EH (cell line): ENCODE measurements at regions not wholly inside any gene's neighbourhood (a gene's known extent, or its start where the extent isn't known, plus 50 kb on each side); places are given as distances from the start of the nearest gene placed in this dataset.

Experiments
- DNase-seq: peaks from one replicate; pipeline ENCODE4 v3.0.0-alpha.2; 2015; ENCODE audit warnings: low read depth

DNA sequence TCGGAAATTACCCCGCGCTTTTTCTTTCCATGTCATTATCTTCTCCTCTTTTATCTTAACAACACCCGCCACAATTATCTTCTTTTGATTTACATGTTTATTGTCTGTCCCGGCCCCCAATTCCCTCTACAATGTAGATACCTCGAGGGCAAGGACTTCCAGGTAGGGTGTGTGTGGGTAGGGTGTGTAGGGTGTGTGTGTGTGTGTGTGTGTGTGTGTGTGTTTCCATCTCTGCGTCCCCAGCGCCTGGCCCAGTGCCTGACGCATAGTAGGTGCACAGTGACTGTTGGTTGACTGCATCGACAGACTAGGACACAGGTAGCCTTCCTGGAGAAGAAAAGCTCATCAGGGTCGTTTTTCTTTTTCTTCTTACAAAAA is 103.1 kb downstream of the UCHL1 start:
- no peak for DNase-seq

DNA sequence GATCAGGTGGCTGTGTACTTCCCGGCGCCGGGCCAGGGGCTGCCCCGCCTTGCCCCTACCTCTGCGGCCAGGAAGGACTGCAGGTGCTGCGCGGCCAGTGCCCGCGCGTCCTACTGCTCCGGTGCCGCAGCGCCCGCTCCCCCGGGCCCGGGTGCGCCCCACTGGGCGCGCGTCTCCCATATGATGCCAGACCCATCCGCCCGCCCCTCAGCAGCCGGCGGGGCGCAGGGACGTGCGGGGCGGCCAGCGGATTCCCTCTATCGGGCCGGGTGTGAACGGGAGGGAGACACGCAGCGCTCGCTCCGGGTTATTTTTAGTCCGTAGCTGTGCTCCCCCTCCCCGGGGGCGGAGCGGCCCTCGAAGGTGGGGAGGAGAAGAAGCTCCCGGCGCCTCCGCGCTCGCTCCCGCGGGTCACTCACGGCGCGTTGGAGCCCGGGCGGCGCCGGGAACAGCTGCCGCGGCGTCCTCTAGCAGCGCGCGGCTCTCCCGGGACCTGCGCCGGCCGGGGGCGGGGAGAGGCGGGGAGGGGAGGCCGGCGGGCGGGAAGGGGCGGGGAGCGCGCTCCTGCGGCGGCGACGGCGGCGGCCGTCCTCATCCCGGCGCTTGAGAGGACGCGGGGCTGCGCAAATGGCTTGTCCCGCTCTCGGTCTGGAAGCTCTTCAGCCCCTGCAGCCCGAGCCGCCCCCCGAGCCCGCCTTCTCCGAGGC is 103.6 kb downstream of the UCHL1 start:
- DNase-seq: peak; percentile 85

DNA sequence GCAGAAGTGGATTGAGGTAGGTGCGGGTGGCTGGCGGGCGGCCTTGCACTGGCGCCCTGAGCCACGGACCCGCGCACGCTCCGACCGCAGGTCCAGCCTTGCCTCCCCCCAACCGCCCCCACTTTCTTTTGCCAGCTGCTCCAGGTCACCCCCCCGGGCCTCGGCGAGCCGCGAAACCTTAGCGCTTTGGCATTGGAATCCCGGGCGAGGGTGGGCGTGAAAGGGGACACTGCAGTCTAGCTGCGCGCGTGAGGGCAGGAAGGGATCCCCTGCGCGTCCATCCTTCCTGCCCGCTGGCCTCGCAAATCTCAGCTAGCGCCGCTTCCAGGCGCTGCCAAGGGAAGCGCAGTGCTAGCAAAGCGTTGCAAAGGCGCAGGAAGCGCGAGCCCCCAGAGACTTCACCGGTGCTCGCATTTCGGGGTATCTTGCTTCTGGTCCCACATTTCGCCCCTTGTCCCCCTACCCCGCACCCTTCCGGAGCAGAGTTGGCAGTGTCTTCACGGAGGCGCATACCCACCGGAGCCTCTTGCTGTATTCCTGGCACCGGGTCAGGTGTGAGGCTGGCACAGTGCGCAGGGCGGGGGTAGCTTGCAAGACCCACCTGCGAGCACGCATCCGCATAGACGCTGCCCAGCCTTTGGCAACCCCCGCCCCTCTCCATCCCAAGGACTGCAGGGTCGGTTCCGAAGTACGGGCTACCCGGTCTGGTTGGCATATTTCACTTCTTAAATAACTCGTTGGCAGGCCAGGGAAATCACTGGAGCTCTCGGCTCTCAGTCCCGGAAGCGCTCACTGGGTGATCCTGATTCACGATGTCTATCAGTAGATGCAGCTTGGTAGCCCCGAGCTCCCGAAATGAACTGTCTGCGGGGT is 104.4 kb downstream of the UCHL1 start:
- DNase-seq: peak; percentile 64

DNA sequence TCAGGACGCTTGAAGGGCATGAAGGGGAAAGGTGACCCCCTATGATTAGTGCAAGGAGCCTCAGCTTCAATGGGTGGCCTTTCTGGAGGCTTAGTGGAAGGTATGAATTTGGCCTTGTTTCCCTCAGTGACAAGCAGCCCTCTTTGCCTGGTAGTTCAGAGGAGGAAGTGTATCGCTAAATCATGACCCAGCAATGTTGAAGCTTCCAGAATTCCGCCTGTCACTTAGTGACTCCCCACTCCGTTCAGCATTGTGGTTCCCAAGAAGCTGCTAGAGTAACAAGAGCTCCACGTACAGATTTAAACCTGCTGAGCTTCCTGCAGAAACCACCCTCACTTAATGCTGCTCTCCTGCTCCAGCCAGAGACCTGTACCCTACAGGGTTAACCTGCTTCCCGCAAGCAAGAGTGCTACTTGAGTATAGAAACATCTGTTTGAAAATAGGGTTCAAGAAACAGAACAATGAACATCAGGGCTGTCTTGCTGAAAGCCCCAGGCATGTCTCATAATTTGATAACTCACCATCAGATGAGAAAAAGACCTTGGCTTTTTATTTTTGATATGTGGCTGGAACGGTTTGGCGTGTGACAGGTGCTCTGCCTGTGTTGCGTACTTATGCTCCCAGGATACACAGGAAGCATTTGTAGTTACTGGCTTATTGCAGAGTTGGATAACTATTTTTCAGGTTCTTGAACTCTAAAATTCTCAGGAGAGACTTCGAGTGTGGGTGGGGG is 105.2 kb downstream of the UCHL1 start:
- DNase-seq: peak; percentile 63

DNA sequence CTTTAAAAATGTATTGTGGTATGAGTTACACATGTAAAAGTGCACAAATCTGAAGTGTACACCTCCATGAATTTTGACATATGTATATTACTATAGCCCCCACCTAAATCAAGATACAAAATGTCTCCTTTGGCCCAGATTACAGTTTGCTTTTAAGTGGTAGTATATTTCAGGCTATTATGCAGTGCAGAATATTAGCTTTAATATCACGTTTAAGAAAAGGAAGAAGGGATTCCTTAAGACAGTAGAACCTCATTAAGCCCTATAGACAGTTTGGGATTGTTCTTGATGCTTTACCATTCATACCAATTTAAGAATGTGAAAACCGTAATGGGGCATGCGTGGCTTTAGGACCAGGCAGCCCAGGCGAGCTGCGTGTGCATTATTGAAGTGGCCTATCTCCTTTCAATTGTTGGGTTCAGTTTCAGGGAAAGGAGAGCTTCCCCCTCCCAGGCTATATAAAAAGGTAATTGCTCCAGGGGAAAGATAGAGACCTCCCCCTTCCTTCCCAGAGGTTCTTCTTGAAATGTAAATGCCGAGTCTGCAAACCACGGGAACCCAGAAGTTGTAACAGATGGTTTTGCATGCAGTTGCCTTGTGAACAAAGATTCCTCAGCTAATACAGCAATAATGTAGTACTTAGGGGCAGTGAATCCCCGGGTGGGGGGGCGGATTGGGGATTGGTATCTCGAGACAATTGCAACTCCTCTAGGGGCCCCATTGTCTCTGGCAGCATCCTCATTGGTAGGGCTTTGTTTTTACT is 106.1 kb downstream of the UCHL1 start:
- DNase-seq: no peak

DNA sequence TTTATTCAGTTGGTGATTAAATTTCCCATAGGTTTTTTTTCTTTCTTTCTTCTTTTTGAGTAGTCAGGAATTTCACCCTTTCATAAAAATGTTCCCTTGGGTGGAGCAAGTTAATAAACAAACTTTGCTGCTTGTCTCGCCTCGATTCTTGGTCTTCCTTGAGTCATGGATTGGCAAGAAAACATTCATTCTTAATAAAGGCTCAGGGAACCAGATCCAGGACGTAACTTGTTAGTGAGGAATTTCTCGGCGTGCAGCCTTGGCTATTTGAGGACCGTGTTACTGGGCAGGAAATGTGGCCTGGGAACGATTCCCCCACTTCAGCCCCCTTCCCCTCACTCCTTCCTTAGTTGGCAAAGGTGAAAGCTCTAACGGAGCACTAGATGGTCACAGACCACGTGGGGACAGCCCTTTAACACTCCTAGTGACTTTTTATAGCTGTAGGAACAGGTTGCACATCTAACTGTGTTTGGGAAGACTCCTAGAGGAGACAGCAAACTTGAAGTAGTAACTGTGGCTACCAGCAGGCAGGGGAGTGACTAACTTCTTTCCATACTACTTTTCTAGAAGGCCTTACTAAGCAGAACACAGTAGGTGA is 106.8 kb downstream of the UCHL1 start:
- DNase-seq: peak; percentile 95

DNA sequence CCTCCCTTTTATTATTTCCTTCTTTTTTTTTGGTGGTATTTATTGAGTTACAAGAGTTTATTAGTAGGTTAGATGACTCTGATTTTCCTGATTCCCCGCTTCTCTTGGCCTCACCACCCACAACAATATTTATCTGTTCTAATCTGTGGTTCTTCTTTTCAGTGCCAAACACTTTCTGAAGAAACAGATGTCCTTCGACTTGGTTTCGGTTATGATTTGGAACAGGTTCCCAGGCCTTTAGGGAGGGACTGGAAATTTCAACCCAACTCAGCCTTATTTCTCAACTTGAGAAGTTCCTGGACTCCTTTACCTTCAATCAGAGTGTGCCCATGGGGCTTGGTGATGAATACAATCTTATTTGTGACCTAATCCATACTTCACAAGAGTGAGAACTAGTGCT is 108.1 kb downstream of the UCHL1 start:
- peak; percentile 20 for DNase-seq

DNA sequence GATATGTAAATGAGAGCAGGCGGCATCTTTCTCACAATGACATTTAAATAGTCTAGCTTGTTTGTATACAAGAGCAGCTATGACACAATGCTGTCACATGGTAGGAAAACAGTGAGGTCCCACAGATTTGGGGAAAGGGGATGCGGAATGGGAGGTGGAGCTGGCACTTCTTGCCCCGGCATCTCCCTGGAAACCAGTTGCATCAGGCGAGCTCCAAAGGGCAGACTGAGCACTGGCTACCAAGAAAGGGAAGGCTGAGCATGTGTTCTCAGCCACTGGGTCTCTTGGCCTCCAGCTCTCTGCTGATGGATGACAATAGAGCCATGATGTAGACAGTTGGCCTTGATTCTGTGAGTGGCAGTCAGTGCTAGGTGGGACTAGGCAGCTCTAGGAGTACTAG is 109.0 kb downstream of the UCHL1 start:
- no peak for DNase-seq

DNA sequence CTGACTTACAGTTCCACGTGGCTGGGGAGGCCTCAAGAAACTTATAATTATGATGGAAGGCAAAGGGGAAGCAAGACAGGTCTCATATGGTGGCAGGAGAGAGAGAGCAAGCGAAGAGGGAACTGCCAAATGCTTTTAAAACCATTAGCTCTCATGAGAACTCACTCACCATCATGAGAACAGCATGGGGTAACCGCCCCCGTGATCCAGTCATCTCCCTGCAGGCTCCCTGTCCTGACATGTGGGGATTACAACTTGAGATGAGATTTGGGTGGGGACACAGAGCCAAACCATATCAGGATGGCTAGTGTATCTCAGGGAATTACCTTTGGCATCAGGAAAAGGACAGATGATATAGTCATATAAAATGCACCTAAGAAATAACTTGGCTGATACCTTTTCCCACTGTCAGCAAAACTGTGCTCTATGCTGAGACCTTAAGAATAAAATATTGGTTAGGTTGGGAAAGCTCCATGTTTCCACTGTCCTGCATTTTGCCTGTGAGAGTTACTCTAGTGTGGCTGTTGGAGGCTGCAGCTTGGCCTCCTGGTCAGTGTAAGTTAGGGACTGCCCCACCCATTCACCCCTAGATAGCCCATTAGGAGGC is 110.3 kb downstream of the UCHL1 start:
- DNase-seq: no peak

DNA sequence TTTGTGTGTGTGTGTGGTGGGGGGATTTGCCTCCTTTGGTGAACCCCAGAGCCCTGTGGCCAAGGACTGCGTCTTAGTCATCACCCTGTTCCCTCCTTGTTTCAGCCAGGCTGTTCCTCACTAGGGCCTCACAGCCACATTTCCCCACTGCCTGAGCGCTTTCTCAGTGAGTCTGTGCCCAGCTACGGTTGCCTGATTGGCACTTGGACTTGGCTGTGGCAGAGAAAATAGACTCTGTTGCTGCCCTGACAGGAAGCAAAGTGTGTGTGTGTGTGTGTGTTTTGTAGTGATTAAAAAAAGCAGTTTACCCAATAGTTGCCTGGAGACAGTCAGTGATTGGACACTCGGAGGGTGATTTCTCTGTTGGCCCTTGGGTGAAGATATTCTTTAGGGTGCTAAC is 113.0 kb downstream of the UCHL1 start:
- no peak for DNase-seq

DNA sequence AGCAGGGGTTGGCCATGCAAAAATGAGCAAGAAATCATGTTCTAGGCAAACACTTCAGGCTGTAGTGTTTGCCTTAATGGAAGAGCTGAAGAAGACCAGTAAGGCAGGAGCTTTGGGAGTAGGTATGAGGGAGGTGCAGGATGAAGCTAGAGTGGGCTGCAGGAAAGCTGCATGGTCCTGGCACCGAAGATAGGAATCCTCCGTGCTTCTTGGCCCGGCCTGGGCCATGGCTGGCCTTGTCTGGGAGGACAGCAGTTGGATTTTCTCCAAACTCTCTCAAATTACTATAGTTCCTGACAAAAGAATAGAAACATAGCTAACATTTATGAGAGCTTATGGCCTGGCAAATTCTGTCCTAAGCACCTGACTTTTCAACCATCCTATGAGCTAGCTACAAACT is 116.5 kb downstream of the UCHL1 start:
- DNase-seq: no peak

DNA sequence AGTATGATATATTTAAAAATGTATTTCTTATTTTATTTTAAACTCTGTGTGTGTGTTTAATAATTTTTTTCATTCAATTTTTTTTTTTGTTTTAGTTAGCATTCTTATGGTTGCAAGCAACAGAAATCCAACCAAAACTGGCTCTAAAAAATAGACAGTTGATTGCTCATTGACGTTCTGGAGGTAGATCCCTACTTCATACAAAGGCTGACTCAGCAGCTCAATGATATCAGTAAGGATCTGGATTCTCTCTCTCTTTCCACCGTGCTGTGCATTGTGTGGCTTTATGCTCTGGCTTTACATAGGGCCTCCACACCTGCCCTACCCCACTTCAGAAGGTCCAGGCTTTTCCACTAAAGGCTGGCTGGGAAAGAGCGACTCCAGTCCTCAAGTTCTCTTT is 117.8 kb downstream of the UCHL1 start:
- DNase-seq: no peak

DNA sequence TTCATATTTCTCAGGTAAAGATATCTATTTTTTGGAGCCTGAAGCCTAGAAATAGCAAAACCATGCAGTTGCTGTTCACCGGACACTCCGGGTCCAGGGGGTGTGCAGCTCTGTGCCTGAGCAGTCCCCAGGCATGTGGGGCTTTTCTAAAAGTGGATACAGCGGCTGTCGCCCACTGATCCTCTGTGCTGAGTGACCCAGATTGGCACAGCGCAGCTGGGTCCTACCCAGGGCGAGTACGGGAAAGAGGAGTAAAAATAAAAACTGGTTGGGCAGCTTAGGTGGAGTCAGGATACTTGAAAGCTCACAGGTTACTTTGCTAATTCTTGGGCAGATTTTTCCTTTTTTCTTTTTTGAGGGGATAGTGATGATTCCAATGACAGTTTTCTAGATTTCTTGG is 118.8 kb downstream of the UCHL1 start:
- DNase-seq: no peak

DNA sequence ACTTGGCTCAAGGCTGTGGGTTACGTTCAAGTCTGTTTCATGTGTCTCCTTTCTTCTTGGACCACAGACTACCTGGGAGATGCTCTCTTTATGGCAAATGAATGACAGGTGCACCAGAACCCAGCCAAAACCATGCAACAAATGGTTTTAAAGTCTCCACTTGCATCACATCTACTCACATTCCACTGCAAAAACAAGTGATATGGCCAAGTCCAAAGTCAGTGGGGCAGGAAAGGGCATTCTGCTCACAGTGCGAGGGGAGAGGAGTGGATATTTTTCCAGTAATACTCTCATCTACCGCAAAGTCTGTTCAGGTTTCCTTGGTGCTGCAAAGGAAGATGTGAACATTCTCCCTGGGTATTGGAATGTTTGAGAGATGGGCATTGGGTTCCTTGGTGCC is 120.5 kb downstream of the UCHL1 start:
- DNase-seq: no peak

DNA sequence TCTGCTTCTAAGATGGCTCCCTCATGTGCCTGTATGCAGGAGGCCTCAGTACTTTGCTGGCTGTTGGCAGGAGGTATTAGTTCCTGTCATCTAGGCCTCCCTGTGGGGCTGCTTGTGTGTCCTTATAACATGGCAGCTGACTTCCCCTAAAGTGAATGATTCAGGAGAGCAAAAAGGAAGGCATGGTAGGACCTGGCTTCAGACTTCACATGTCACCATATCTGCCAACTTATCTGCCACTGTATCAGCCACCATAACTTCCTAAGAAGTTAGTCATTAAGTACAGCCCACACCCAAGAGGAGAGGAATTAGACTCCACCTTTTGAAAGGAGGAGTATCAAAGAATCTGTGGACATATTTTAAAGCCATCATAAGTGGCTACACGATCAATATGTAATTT is 122.5 kb downstream of the UCHL1 start:
- DNase-seq: peak; percentile 21

DNA sequence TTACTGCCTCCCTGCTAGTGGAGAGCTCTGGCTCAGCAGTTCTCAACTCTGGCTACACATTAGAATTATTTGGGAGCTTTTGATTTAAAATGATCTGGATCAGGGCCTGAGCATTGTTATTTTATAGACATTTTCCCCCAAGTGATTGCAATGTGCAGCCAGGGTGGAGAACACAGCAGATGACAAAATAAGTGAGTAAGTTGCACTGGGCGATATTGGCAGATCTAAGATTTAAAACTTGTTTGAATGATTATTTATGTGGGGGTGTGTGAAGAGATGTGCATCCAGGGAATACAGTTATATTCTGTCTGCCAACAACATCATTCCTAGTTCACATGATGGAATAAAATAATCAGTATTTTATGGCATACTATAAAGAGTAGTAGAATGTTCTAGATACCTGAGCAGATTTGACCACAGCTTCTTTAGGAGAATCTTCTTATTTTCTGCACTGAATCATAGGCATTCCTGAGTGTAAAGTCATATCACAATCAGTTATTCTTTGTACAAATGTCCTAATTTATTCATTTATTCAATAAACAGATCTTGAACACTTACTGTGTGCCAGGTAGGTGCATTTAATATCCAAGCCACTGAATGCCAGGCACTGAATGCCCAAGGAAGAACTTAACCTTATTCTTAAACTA is 123.9 kb downstream of the UCHL1 start:
- DNase-seq: peak; percentile 37

DNA sequence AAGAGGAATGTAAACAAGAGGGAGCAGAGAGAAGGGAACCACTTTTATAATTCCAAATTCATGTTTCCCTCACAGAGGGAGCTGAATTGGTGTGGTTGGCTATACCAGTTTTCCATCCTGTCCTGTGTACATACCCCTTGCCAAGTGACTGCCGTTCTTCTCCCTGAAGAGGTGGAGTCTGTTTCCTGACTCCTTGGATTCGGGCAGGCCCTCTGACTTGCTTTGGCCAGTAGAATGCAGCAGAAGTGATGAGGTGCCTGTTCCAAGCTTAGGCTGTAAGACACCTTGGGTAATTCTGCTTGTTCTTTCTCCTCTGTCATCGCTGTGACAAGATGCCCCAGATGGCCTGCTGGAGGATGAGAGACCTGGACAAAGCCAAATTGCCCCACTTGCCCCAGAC is 124.7 kb downstream of the UCHL1 start:
- no peak for DNase-seq

DNA sequence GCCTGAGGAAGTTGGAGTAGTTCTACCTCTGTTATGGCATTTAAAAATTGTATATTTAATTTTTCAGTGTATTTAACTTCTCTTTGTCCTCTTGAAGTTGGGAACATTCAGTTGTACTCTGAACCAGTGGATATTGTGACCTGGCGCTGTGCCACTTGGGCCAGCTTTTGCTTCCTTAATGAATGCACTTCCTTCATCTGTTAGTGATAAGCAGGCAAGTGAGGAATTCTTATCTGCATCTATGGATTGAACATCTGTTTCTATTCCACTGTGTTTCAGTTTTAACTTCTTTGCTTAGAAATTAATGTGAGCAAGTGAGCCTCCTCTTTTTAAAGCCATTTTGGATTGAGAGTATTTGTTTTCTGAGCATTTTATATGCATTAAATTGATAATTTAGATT is 128.3 kb downstream of the UCHL1 start:
- DNase-seq: peak; percentile 64

DNA sequence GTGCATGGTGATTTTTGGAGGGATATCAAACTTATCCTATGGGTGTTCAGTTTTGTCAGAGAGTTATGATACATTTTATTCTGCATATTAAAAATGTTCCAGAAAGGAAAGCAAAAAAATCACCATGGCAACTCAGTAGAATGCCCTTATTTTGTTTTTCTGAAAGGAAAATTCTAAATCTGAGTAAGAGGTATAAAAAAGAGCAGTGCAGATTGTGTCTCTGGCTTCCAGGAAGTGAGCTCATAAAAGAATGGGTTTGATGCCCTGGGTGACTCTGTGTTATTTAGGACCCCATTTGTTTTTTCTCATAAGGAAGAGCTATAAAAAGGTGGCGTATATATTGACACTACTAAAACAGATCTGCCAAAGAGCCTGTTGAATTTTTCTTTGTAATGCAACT is 128.8 kb downstream of the UCHL1 start:
- no peak for DNase-seq

DNA sequence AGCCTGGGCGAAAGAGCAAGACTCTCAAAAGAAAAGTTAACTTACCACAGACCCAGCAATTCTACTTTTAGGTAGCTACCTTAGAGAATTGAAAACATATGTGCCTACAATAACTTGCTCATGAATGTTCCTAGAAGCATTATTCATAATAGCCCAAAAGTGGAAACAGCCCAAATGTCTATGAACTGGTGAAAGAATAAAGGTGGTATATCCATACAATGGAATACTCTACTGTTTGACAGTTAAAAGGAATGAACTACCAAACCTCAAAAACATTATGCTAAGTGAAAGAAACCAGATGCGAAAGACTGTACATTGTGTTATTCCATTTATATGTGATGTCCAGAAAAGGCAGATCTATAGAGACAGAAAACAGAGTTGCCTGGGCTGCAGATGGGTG is 131.4 kb downstream of the UCHL1 start:
- no peak for DNase-seq

DNA sequence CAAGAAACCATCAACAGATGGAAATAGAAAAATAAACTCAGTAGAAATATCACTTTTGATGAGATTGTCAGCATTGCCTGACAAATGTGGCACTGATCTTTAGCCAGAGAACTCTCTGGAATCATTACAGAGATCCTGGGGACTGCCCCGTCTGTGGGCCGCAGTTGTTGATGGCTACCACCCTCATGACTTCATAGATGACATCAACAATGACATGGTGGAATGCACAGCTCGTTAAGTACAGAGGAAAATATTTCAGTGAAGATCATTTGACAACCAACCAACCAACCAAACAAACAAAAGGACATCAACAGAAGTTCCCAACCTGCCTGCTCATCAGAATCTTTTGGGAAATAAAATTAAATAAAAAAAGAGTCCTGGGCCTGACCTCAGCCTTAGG is 132.6 kb downstream of the UCHL1 start:
- peak; percentile 55 for DNase-seq
